Kidney epithelial cell (primary cell): ENCODE measurements at regions not wholly inside any gene's neighbourhood (a gene's known extent, or its start where the extent isn't known, plus 50 kb on each side); places are given as distances from the start of the nearest gene placed in this dataset.

Source experiments
- DNase-seq: peaks from one replicate; pipeline ENCODE4 v3.0.0-alpha.2; 2010; ENCODE audit warnings: low read depth
- H3K27me3 ChIP-seq: 2 replicates; pipeline ENCODE4 v1.6.0; 2011; ENCODE audit warnings: low read length; ENCODE audit not compliant: control insufficient read depth, insufficient read depth
- H3K36me3 ChIP-seq: 2 replicates; pipeline ENCODE4 v1.5.1; 2011; ENCODE audit warnings: low read length; ENCODE audit not compliant: control insufficient read depth, insufficient read depth
- H3K4me3 ChIP-seq: 2 replicates; pipeline ENCODE4 v1.5.1; 2011; ENCODE audit warnings: low read depth, mild to moderate bottlenecking, control low read depth, low read length
- TF ChIP-seq, protein P1 (sequence below): IDR thresholded peaks from 2 replicates; pipeline ENCODE4 v1.5.1; 2011; ENCODE audit warnings: mild to moderate bottlenecking, moderate library complexity, low read length, control low read depth, inconsistent platforms; ENCODE audit not compliant: insufficient read depth, poor library complexity, severe bottlenecking

DNA sequence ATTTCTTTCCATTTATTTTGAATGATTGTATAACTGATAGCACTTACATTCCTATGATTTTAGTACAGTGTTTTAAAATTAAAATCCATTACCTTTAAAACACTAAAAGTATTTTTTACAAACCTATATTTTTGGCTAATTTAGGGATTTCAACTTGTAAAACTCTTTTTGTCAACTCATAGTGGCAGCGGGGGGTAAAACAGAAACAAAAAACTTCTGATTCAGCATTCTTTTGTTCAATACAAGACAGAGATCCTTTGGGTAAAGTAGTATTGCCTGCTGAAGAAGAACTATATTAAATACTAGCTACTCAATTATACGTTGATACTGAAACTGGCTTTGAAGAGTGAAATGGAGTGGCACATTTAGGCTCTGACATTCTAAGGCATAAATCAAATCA is 437.4 kb upstream of the CDH19 start:
- no peaks in the 10 kb centered on the region for H3K27me3 ChIP-seq
- no peak for DNase-seq
- no peak overlapping the region for H3K4me3 ChIP-seq
- no peaks in the 10 kb centered on the region for H3K36me3 ChIP-seq
- TF ChIP-seq, protein P1, sequence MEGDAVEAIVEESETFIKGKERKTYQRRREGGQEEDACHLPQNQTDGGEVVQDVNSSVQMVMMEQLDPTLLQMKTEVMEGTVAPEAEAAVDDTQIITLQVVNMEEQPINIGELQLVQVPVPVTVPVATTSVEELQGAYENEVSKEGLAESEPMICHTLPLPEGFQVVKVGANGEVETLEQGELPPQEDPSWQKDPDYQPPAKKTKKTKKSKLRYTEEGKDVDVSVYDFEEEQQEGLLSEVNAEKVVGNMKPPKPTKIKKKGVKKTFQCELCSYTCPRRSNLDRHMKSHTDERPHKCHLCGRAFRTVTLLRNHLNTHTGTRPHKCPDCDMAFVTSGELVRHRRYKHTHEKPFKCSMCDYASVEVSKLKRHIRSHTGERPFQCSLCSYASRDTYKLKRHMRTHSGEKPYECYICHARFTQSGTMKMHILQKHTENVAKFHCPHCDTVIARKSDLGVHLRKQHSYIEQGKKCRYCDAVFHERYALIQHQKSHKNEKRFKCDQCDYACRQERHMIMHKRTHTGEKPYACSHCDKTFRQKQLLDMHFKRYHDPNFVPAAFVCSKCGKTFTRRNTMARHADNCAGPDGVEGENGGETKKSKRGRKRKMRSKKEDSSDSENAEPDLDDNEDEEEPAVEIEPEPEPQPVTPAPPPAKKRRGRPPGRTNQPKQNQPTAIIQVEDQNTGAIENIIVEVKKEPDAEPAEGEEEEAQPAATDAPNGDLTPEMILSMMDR, result no peak

DNA sequence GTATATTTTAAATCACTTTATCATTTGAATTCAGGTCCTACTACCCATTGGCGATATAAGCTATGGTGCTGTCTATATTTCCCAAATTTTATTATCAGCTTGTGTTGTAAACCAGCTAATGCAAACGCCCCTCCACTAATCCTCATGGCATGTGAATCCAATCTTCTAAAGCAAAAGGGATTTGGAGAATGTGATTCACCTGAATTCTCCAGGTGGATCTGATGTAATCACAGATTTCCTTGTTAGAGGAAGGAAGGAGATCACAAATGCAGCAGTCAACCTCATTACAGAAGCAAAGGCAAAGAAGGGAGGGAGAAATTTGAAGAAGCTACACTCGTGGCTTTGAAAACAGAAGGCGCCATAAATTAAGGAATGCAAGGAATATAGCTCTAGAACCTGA is 431.1 kb upstream of the CDH19 start:
- no peak overlapping the region for H3K4me3 ChIP-seq
- no peak for DNase-seq
- H3K27me3 ChIP-seq, result no peaks in the 10 kb centered on the region
- TF ChIP-seq, protein P1, result no peak
- H3K36me3 ChIP-seq, result no peaks in the 10 kb centered on the region

DNA sequence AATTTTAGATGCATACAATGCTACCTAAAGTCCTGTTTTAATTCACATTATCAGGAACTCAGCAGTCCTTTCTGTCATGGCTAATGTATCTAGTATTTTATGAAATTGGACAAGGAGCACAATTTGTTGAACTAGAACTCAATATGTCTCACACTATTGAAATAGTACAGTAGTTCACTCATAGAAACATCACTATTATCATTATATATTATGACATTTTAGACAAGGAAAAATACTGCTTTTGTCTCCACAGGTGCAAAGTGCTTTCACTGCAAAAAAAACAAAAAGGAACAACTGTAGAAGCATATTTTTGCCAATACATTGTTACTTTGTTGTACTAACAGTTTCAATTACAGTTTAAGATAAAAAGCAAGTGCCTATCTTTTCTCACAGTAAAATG is 419.2 kb upstream of the CDH19 start:
- no peak overlapping the region for H3K4me3 ChIP-seq
- DNase-seq, result no peak
- TF ChIP-seq, protein P1, result no peak
- no peaks in the 10 kb centered on the region for H3K27me3 ChIP-seq
- H3K36me3 ChIP-seq, result no peaks in the 10 kb centered on the region

DNA sequence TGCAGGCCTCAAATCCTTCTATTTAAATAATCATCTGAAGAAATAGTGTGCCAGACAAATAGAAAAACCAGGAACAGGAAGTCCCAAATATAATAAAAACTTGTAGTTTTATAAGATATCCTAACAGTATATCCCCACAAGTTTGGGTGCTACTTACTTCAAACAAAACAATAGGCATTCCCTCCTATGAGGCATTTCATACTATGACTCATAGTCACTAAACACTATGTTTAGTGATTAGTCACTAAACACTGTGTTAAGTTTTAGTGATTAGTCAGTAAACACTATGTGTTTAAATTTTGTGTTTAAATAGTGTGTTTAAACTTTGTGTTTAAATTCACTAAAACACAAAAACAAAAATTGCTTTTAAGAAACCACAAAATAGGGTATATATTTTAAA is 407.0 kb upstream of the CDH19 start:
- DNase-seq, result peak; percentile 21
- Histone ChIP-seq H3K27me3 (no peaks in the 10 kb centered on the region), H3K4me3 (no peak overlapping the region), H3K36me3 (no peaks in the 10 kb centered on the region)
- TF ChIP-seq, protein P1, result no peak

DNA sequence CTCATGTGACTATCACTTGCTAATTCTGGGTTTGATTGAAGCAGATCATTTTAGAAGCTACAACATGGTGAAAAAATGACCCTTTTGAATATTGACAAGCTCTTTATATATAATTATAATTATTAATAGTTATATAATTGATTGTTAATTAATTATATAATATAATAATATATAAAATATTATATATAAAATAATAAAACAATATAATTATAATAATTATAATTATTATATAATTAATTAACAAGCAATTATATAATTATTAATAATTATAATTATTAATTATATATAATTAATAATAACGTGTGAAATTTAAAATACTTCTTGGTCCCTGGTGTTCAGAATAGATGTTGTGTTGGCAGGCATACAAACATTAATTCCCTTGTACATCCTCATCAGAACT is 404.1 kb upstream of the CDH19 start:
- Histone ChIP-seq H3K4me3 (no peak overlapping the region), H3K36me3 (no peaks in the 10 kb centered on the region), H3K27me3 (no peaks in the 10 kb centered on the region)
- DNase-seq, result no peak
- TF ChIP-seq, protein P1, result no peak

DNA sequence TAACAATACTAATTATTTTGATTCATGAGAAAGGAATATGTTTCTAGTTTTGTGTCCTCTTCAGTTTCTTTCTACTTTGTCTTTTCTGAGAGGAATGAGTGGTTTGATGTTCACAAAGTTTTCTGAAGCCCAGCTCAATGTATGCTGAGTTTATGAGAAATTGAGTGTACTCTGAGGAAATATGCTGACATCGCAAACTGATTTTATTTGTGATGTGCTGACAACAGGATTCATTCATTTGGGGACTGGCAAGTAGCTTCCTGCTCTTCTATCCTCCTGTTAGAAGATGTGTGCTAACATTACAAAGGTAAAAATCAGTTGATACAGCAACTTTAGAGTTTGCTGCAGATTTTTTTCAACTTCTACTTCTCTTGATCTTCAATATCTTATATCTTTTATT is 403.2 kb upstream of the CDH19 start:
- no peaks in the 10 kb centered on the region for H3K36me3 ChIP-seq
- H3K4me3 ChIP-seq, result no peak overlapping the region
- TF ChIP-seq, protein P1, result no peak
- H3K27me3 ChIP-seq, result no peaks in the 10 kb centered on the region
- no peak for DNase-seq
